ENCODE measurements at regions not wholly inside any gene's neighbourhood (a gene's known extent, or its start where the extent isn't known, plus 50 kb on each side); places are given as distances from the start of the nearest gene placed in this dataset.
"Not testable (repeated sequence)": the region's sequence is repeated elsewhere in the genome, so short reads cannot be mapped to it uniquely, and the experiment has no call there.

DNA sequence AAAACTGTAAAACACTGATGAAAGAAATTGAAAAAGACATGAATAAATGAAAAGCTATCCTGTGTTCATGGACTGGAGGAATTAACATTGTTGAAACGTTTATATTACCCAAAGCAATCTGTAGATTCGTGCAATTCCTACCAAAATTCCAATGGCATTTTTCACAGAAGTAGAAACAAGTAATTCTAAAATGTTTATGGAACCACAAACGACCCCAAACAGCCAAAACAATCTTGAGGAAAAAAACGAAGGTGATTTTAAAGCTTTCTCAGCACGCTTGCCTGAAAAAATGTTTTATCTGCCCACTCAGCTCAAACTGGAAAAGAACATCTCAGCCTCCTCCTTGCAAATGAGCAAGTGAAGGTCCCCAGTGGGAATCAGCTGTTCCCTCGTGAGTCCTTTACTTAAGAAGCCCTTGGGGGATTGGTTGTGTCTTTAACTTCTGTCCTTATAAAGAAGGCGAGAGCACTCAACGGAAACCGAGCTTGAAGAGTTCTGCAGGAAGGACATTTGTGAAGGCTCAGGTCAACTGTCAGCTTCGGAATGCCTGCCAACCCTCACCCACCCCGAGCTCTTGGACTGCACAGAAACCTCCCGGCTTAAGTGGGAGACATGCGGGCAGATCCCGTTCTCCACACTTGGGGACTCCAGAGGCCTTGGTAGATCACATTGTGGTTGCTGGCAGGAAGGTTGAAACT is 256.0 kb upstream of the IRS2 start:
- Histone ChIP-seq H3F3A (replicated peaks; ENCODE audit: insufficient read depth) (no peaks in the 10 kb centered on the region), H3K9ac (no peak overlapping the region), H2AFZ (ENCODE audit: low read depth) (no peak overlapping the region), H3K79me2 (ENCODE audit: insufficient read depth) (no peaks in the 10 kb centered on the region), H4K20me1 (ENCODE audit: insufficient read depth) (no peaks in the 10 kb centered on the region), H3K4me3 (ENCODE audit: low read depth in 2 of 2, low read length in 1 of 2) (no peak overlapping the region), H3K36me3 (replicated peaks in 1 of 2; ENCODE audit: control insufficient read depth in 1 of 2, insufficient read depth in 2 of 2, low read length in 1 of 2) (no peaks in the 10 kb centered on the region), H3K27ac (ENCODE audit: low read depth in 2 of 2, low read length in 1 of 2) (no peak overlapping the region), H3K27me3 (ENCODE audit: insufficient read depth) (no peaks in the 10 kb centered on the region), H3K4me1 (ENCODE audit: control insufficient read depth in 1 of 2, insufficient read depth in 2 of 2, low read depth in 1 of 2, low read length in 1 of 2) (no peaks in the 10 kb centered on the region; a peak in 1 of 4 replicates), H3K9me2 (no peaks in the 10 kb centered on the region), H3K4me2 (no peak overlapping the region), H3K9me3 (no peaks in the 10 kb centered on the region)
- ChIA-PET POLR2A (no interaction called here), CTCF (no interaction called here)
- no peak for DNase-seq
- TF ChIP-seq NRF1 (IDR thresholded peaks at IDR 0.05; ENCODE audit: low read depth, low read length) (no peak), JUND (IDR thresholded peaks at IDR 0.05) (no peak), MXI1 (IDR thresholded peaks at IDR 0.05; ENCODE audit: low read depth, low read length) (no peak), GATA2 (CRISPR knock-in tag; IDR thresholded peaks at IDR 0.05) (no peak), SMC3 (IDR thresholded peaks at IDR 0.05; ENCODE audit: low read depth, low read length) (no peak), FOSL2 (IDR thresholded peaks at IDR 0.05; ENCODE audit: borderline replicate concordance, low read depth) (no peak)
- TF ChIP-seq, protein P1, sequence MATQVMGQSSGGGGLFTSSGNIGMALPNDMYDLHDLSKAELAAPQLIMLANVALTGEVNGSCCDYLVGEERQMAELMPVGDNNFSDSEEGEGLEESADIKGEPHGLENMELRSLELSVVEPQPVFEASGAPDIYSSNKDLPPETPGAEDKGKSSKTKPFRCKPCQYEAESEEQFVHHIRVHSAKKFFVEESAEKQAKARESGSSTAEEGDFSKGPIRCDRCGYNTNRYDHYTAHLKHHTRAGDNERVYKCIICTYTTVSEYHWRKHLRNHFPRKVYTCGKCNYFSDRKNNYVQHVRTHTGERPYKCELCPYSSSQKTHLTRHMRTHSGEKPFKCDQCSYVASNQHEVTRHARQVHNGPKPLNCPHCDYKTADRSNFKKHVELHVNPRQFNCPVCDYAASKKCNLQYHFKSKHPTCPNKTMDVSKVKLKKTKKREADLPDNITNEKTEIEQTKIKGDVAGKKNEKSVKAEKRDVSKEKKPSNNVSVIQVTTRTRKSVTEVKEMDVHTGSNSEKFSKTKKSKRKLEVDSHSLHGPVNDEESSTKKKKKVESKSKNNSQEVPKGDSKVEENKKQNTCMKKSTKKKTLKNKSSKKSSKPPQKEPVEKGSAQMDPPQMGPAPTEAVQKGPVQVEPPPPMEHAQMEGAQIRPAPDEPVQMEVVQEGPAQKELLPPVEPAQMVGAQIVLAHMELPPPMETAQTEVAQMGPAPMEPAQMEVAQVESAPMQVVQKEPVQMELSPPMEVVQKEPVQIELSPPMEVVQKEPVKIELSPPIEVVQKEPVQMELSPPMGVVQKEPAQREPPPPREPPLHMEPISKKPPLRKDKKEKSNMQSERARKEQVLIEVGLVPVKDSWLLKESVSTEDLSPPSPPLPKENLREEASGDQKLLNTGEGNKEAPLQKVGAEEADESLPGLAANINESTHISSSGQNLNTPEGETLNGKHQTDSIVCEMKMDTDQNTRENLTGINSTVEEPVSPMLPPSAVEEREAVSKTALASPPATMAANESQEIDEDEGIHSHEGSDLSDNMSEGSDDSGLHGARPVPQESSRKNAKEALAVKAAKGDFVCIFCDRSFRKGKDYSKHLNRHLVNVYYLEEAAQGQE (IDR thresholded peaks at IDR 0.05; ENCODE audit: low read depth, low read length) = no peak
- 82% methylated on average over 14 of the region's 14 CpGs for WGBS (ENCODE audit: low lambda C conversion rate)

DNA sequence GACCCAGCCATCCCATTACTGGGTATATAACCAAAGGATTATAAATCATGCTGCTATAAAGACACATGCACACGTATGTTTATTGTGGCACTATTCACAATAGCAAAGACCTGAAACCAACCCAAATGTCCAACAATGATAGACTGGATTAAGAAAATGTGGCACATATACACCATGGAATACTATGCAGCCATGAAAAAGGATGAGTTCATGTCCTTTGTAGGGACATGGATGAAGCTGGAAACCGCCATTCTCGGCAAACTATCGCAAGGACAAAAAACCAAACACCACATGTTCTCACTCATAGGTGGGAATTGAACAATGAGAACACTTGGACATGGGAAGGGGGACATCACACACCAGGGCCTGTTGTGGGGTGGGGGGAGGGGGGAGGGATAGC is 255.3 kb upstream of the IRS2 start:
- H3K79me2 ChIP-seq (ENCODE audit: insufficient read depth); CTCF ChIA-PET; H3K4me3 ChIP-seq (ENCODE audit: low read depth in 2 of 2, low read length in 1 of 2); H3K36me3 ChIP-seq (replicated peaks in 1 of 2; ENCODE audit: control insufficient read depth in 1 of 2, insufficient read depth in 2 of 2, low read length in 1 of 2); H3K4me1 ChIP-seq (ENCODE audit: control insufficient read depth in 1 of 2, insufficient read depth in 2 of 2, low read depth in 1 of 2, low read length in 1 of 2); DNase-seq; H3K27me3 ChIP-seq (ENCODE audit: insufficient read depth); H3K9me2 ChIP-seq; H3F3A ChIP-seq (replicated peaks; ENCODE audit: insufficient read depth); H4K20me1 ChIP-seq (ENCODE audit: insufficient read depth); POLR2A ChIA-PET; H3K4me2 ChIP-seq; H3K9me3 ChIP-seq; H2AFZ ChIP-seq (ENCODE audit: low read depth); H3K27ac ChIP-seq (ENCODE audit: low read depth in 2 of 2, low read length in 1 of 2); H3K9ac ChIP-seq: not testable (repeated sequence)
- WGBS (ENCODE audit: low lambda C conversion rate) = 50% methylated on average over 4 of the region's 4 CpGs

DNA sequence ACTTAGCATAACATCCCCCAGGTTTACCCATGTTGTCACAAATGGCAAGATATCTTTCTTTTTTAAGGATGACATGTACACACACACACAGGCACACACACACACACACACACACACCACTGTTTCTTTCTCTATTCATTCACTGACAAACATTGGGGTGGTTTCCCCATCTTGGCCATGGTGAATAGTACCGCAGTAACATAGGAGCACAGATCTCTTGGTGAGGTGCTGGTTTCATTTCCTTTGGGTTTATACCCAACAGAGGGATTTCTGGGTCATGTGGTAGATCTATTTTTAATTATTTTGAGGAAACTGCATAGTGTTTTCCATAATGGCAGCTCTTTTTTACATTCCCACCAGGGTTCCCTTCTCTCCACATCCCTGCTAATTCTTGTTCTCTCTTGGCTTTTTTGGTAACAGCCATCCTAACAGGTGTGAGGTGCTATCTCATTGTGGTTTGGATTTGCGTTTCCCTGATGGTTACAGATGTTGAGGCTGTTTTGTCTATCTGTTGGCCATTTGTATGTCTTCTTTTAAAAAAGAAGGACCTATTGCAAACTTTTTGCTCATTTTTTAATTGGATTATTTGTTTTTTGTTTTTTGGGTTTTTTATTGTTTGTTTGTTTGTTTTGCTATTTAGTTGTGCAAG is 251.7 kb upstream of the IRS2 start:
- Histone ChIP-seq H3K4me3 (ENCODE audit: low read depth in 2 of 2, low read length in 1 of 2) (no peak overlapping the region), H2AFZ (ENCODE audit: low read depth) (no peak overlapping the region), H3K36me3 (replicated peaks in 1 of 2; ENCODE audit: control insufficient read depth in 1 of 2, insufficient read depth in 2 of 2, low read length in 1 of 2) (no peaks in the 10 kb centered on the region), H3K27me3 (ENCODE audit: insufficient read depth) (no peaks in the 10 kb centered on the region), H3K4me2 (no peak overlapping the region), H3K9me3 (no peaks in the 10 kb centered on the region), H3F3A (replicated peaks; ENCODE audit: insufficient read depth) (no peaks in the 10 kb centered on the region), H3K27ac (ENCODE audit: low read depth in 2 of 2, low read length in 1 of 2) (no peak overlapping the region), H3K9me2 (no peaks in the 10 kb centered on the region), H4K20me1 (ENCODE audit: insufficient read depth) (no peaks in the 10 kb centered on the region), H3K9ac (no peak overlapping the region), H3K4me1 (ENCODE audit: control insufficient read depth in 1 of 2, insufficient read depth in 2 of 2, low read depth in 1 of 2, low read length in 1 of 2) (no peaks in the 10 kb centered on the region), H3K79me2 (ENCODE audit: insufficient read depth) (no peaks in the 10 kb centered on the region)
- 87% methylated on average over 2 of the region's 2 CpGs for WGBS (ENCODE audit: low lambda C conversion rate)
- DNase-seq = no peak
- CTCF ChIA-PET = no interaction called here
- POLR2A ChIA-PET = no interaction called here
- TF ChIP-seq, protein P2, sequence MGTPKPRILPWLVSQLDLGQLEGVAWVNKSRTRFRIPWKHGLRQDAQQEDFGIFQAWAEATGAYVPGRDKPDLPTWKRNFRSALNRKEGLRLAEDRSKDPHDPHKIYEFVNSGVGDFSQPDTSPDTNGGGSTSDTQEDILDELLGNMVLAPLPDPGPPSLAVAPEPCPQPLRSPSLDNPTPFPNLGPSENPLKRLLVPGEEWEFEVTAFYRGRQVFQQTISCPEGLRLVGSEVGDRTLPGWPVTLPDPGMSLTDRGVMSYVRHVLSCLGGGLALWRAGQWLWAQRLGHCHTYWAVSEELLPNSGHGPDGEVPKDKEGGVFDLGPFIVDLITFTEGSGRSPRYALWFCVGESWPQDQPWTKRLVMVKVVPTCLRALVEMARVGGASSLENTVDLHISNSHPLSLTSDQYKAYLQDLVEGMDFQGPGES (IDR thresholded peaks at IDR 0.05; ENCODE audit: low read depth, low read length) = no peak
- TF ChIP-seq YY1 (IDR thresholded peaks at IDR 0.05; ENCODE audit: low read depth) (no peak), FOXM1 (IDR thresholded peaks at IDR 0.05; ENCODE audit: low read depth) (no peak), FOSL2 (IDR thresholded peaks at IDR 0.05; ENCODE audit: borderline replicate concordance, low read depth) (no peak), ELF1 (IDR thresholded peaks at IDR 0.05) (no peak), RFX5 (IDR thresholded peaks at IDR 0.05; ENCODE audit: low read length) (no peak), RXRA (IDR thresholded peaks at IDR 0.05; ENCODE audit: borderline replicate concordance, low read depth) (no peak), MEF2A (IDR thresholded peaks at IDR 0.05; ENCODE audit: borderline replicate concordance, low read depth) (no peak), JUND (IDR thresholded peaks at IDR 0.05) (no peak), EZH2phosphoT487 (IDR thresholded peaks at IDR 0.05; ENCODE audit: borderline replicate concordance, low read depth) (no peak)
- TF ChIP-seq, protein P3, sequence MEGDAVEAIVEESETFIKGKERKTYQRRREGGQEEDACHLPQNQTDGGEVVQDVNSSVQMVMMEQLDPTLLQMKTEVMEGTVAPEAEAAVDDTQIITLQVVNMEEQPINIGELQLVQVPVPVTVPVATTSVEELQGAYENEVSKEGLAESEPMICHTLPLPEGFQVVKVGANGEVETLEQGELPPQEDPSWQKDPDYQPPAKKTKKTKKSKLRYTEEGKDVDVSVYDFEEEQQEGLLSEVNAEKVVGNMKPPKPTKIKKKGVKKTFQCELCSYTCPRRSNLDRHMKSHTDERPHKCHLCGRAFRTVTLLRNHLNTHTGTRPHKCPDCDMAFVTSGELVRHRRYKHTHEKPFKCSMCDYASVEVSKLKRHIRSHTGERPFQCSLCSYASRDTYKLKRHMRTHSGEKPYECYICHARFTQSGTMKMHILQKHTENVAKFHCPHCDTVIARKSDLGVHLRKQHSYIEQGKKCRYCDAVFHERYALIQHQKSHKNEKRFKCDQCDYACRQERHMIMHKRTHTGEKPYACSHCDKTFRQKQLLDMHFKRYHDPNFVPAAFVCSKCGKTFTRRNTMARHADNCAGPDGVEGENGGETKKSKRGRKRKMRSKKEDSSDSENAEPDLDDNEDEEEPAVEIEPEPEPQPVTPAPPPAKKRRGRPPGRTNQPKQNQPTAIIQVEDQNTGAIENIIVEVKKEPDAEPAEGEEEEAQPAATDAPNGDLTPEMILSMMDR (IDR thresholded peaks at IDR 0.05) = no peak
